NCI-H748 treated with DMSO at 0.1 percent for 48 hours (cell line): ENCODE measurements at regions not wholly inside any gene's neighbourhood (a gene's known extent, or its start where the extent isn't known, plus 50 kb on each side); places are given as distances from the start of the nearest gene placed in this dataset.

Source experiments
- DNase-seq: peaks from one replicate; lab custom pipeline; 2025; lab: John Stamatoyannopoulos, UW

DNA sequence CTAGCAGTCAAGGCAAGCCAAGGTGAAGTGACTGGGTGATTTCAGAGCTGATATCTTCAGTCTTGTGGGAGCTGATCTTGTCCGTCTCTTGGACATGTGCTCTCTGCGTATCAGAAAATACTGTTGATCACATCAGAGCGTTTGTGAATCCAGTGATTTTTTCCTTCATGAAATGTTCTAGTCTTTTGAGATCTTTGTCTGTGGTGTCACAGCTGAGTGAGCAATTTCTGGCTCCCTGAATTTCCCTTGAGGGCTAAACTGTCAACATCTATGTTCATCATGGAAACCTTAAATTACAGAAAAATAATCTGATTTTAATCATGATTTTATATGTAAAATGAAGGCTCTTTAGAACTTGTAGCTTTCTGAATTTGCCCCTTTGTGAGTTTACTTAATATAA is 432.0 kb downstream of the CCDC85A start:
- DNase-seq, result no peak

- DNase-seq, result no peak
Measured at GRCh38 chr2:56624181-56624580, 440.4 kb downstream of the CCDC85A start.

- no peak for DNase-seq
Measured at GRCh38 chr2:56626927-56627326, 443.1 kb downstream of the CCDC85A start.

- DNase-seq, result no peak
Measured at GRCh38 chr2:56630286-56630685, 446.5 kb downstream of the CCDC85A start.

DNA sequence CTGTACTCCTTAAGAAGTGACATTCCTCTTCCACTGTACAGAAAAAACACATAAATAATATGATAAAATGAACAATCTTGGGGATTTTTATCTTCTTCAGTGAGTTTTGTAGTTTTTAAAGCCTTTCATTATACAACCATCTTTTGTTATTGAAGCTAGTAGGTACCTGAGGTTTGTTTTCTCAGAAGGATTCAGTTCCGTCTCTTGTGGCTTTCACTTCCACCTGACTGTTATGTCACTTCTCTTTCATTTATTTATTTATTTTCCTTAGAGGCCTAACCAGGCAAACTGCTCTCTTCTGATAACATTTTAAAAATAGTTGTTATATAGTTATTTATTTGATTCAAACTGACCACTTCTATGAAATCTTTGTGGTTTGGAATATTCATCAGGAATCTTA is 464.2 kb downstream of the CCDC85A start:
- no peak for DNase-seq

DNA sequence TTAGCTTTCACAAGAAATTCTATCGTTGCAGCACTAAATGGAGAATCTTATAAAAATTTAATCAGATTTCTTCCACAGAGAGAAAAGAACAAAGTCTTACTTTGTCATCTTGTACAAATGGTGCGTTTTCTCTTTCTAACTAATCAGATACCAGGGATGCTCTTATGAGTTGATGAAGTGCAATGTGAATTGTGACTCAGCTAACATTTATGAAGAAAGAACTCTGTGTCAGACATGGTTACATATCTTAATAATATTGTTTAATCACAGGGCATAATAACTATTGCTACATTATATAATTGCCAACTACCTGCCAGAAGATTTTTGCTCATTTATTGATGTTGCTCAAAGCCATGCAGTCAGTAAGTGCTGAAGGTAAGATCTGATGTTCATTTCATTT is 465.0 kb downstream of the CCDC85A start:
- DNase-seq, result no peak

GRCh38 chr2:56654936-56655335 is 471.1 kb downstream of the CCDC85A start:
- no peak for DNase-seq

GRCh38 chr2:56656826-56657225 is 473.0 kb downstream of the CCDC85A start:
- no peak for DNase-seq

DNA sequence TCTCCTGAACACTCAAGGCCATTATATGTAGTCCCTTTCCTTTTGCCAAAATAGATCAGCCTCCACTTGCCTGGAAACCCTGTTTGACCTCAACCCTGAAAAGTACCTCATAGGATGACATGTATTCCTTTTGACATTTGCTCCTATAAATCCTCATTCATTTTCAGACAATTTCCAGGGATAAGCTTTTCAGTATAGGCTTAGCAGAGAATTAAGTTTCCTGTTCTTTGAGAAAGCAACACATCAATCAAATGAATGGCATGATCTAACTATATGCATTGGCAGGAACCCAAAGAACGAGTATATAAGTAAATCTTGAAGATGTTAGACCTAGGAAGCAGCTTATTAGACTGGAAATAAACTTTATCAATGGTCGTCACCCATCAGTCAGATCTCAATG is 483.0 kb downstream of the CCDC85A start:
- no peak for DNase-seq

GRCh38 chr2:56671973-56672569 is 488.3 kb downstream of the CCDC85A start:
- no peak for DNase-seq

- no peak for DNase-seq
Measured at GRCh38 chr2:56674084-56674483, 490.3 kb downstream of the CCDC85A start.

DNA sequence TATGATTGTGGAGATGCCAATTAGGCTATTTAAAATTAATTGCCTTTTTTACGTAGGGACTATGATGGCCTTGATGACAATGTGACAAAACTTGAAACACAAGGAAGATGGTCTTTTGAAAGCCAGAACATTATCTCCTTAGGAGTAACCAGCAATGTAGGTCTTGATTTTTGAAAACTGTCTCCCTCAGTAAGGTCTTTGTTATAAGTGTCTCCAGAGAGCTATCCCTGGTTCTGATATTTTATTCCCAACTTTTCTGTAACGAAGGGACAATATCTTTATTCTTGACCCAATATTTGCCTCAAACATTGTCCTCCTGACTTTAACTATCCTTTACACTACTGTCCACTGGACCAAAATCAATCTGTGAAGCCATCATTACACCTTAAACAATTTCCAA is 493.2 kb downstream of the CCDC85A start:
- DNase-seq, result no peak

GRCh38 chr2:56680971-56681631 is 497.3 kb downstream of the CCDC85A start:
- DNase-seq, result no peak

GRCh38 chr2:56681659-56682396 is 498.0 kb downstream of the CCDC85A start:
- DNase-seq, result no peak

DNA sequence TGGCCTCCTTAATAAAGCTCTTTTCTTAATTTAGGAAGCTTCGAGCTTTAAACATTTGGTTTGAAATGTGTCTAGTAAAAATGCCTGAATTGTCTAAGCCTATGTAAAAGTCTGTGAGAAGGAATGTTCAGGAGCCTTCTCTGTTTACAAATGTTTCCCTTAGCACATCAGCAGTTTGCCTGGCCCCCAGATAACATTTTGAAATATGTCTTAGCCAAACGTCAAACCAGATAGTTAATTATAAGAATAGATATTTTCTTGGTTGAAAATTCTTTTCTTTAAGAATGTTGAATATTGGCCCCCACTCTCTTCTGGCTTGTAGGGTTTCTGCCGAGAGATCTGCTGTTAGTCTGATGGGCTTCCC is 498.6 kb downstream of the CCDC85A start:
- DNase-seq, result no peak

DNA sequence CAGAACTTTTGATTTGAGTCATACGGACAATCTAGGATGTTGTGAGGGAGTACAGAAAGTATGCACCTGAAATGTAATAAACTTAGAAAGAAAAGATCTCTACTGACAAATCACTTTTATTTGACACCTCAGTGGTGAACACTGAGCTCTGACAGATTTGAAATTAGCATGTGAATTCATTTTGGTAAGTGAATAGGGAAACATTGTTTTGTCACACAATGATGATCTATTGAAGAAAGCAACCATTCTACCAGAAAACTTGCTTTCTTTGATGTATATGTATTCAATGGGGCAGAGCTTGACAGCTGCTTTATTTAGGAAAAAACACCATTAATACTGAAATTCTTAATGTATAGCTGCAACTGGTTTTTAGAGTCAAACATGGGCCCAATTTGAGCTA is 500.5 kb downstream of the CCDC85A start:
- no peak for DNase-seq

DNA sequence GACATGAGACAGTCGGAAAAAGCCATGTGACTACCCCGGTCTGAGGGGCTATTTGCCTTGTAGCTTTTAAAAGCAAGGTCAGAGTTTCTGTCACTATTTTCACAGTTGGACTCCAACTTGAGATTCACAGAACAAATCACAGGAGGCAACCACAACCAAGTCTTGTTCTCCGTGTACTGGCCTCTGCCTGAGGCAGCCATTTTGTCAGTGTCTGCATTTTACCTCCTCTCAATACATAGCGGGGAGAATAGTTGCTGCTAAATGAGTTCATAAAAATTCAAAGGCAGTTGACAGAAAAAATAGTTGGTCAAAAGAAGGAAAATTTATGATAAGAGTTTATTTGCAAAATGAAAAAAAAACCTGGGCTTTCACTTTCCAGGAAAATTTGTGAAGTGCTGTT is 501.4 kb downstream of the CCDC85A start:
- no peak for DNase-seq

GRCh38 chr2:56687169-56687568 is 503.4 kb downstream of the CCDC85A start:
- DNase-seq, result no peak

- DNase-seq, result no peak
Measured at GRCh38 chr2:56688661-56689060, 504.9 kb downstream of the CCDC85A start.

GRCh38 chr2:56693501-56693900 is 509.7 kb downstream of the CCDC85A start:
- DNase-seq, result no peak

- no peak for DNase-seq
Measured at GRCh38 chr2:56703001-56703400, 519.2 kb downstream of the CCDC85A start.

- DNase-seq, result no peak
Measured at GRCh38 chr2:56705713-56706112, 521.9 kb downstream of the CCDC85A start.

GRCh38 chr2:56707218-56707617 is 523.4 kb downstream of the CCDC85A start:
- DNase-seq, result no peak

- DNase-seq, result no peak
Measured at GRCh38 chr2:56707650-56708049, 523.9 kb downstream of the CCDC85A start.
